DMS 273 treated with DMSO at 0.1 percent for 48 hours (cell line): ENCODE measurements at regions not wholly inside any gene's neighbourhood (a gene's known extent, or its start where the extent isn't known, plus 50 kb on each side); places are given as distances from the start of the nearest gene placed in this dataset.
"Not testable (repeated sequence)": the region's sequence is repeated elsewhere in the genome, so short reads cannot be mapped to it uniquely, and the experiment has no call there.

Experiments
- DNase-seq: peaks from one replicate; lab custom pipeline; 2025; lab: John Stamatoyannopoulos, UW

GRCh38 chrX:13420545-13421183 is 100.8 kb upstream of the ATXN3L start:
- no peak for DNase-seq

- no peak for DNase-seq
Observed at GRCh38 chrX:13419918-13420317, 100.1 kb upstream of the ATXN3L start.

- no peak for DNase-seq
Observed at GRCh38 chrX:13419276-13419675, 99.4 kb upstream of the ATXN3L start.

GRCh38 chrX:13418126-13419097 is 98.6 kb upstream of the ATXN3L start:
- DNase-seq, result no peak

GRCh38 chrX:13415509-13415908 is 95.7 kb upstream of the ATXN3L start:
- DNase-seq, result no peak

- DNase-seq, result no peak
Observed at GRCh38 chrX:13414006-13414647, 94.3 kb upstream of the ATXN3L start.

- no peak for DNase-seq
Observed at GRCh38 chrX:13412208-13412600, 92.4 kb upstream of the ATXN3L start.

GRCh38 chrX:13411496-13412207 is 91.8 kb upstream of the ATXN3L start:
- DNase-seq, result no peak

- not testable (repeated sequence) for DNase-seq
Observed at GRCh38 chrX:13408599-13408998, 88.7 kb upstream of the ATXN3L start.

GRCh38 chrX:13404777-13405176 is 84.9 kb upstream of the ATXN3L start:
- not testable (repeated sequence) for DNase-seq

GRCh38 chrX:13404364-13404763 is 84.5 kb upstream of the ATXN3L start:
- DNase-seq, result no peak

GRCh38 chrX:13401724-13402123 is 81.9 kb upstream of the ATXN3L start:
- no peak for DNase-seq

- no peak for DNase-seq
Observed at GRCh38 chrX:13398839-13399238, 79.0 kb upstream of the ATXN3L start.

GRCh38 chrX:13397878-13398818 is 78.3 kb upstream of the ATXN3L start:
- DNase-seq, result peak; percentile 13

GRCh38 chrX:13396924-13397323 is 77.1 kb upstream of the ATXN3L start:
- DNase-seq, result no peak

GRCh38 chrX:13389501-13389900 is 69.6 kb upstream of the ATXN3L start:
- no peak for DNase-seq

- DNase-seq, result no peak
Observed at GRCh38 chrX:13387666-13388494, 68.0 kb upstream of the ATXN3L start.

GRCh38 chrX:13386636-13387035 is 66.8 kb upstream of the ATXN3L start:
- DNase-seq, result no peak

GRCh38 chrX:13386092-13386491 is 66.2 kb upstream of the ATXN3L start:
- DNase-seq, result no peak

- no peak for DNase-seq
Observed at GRCh38 chrX:13383907-13384306, 64.1 kb upstream of the ATXN3L start.
